Astrocyte (in vitro differentiated cells and primary cell): ENCODE measurements at regions not wholly inside any gene's neighbourhood (a gene's known extent, or its start where the extent isn't known, plus 50 kb on each side); places are given as distances from the start of the nearest gene placed in this dataset.
A peak's percentile ranks its signal among the peaks of the same experiment; 100 is the strongest.

Experiments used
- DNase-seq: peaks from one replicate; pipeline ENCODE4 v3.0.0-alpha.2; 2010; ENCODE audit warnings: low read depth
- FAIRE-seq: peaks from 2 replicates; lab custom pipeline; 2011; peaks lifted over from hg19 to GRCh38; lab: Jason Lieb, UNC
- H2AFZ ChIP-seq: 2 replicates; pipeline ENCODE4 v1.6.0; 2012; ENCODE audit warnings: low read depth, low read length, inconsistent platforms
- H3K27ac ChIP-seq: 2 replicates; pipeline ENCODE4 v1.5.1; 2011; ENCODE audit warnings: low read depth, low read length, inconsistent platforms
- H3K27me3 ChIP-seq: 2 replicates; pipeline ENCODE4 v1.6.0; 2011; ENCODE audit warnings: low read length, inconsistent platforms; ENCODE audit not compliant: insufficient read depth
- H3K36me3 ChIP-seq: 2 replicates; pipeline ENCODE4 v1.5.1; 2011; ENCODE audit warnings: low read length, inconsistent platforms; ENCODE audit not compliant: insufficient read depth
- H3K4me1 ChIP-seq: 2 replicates; pipeline ENCODE4 v1.5.1; 2011; ENCODE audit warnings: low read length, inconsistent platforms; ENCODE audit not compliant: insufficient read depth
- H3K4me2 ChIP-seq: 2 replicates; pipeline ENCODE4 v1.6.0; 2012; ENCODE audit warnings: low read length, inconsistent platforms
- H3K4me3 ChIP-seq: 2 replicates; pipeline ENCODE4 v1.5.1; 2011; ENCODE audit warnings: low read depth, mild to moderate bottlenecking, low read length, inconsistent platforms; ENCODE audit not compliant: insufficient read depth
- H3K79me2 ChIP-seq: 2 replicates; pipeline ENCODE4 v1.6.0; 2012; ENCODE audit warnings: mild to moderate bottlenecking, low read length, inconsistent platforms; ENCODE audit not compliant: insufficient read depth
- H3K9ac ChIP-seq: 2 replicates; pipeline ENCODE4 v1.6.0; 2012; ENCODE audit warnings: mild to moderate bottlenecking, low read length, inconsistent platforms
- H3K9me3 ChIP-seq: 2 replicates; pipeline ENCODE4 v1.5.1; 2012; ENCODE audit warnings: low read depth, mild to moderate bottlenecking, low read length, inconsistent platforms; ENCODE audit not compliant: insufficient read depth
- H4K20me1 ChIP-seq: 2 replicates; pipeline ENCODE4 v1.6.0; 2012; ENCODE audit warnings: low read length, inconsistent platforms; ENCODE audit not compliant: insufficient read depth
- H3K27ac Mint-ChIP-seq: one replicate; pipeline ENCODE4 v1.8.0; 2021; ENCODE audit warnings: mild to moderate bottlenecking, mixed read lengths; ENCODE audit not compliant: unreplicated experiment
- H3K27me3 Mint-ChIP-seq: one replicate; pipeline ENCODE4 v1.8.0; 2021; ENCODE audit warnings: low read depth, mixed read lengths; ENCODE audit not compliant: unreplicated experiment
- H3K36me3 Mint-ChIP-seq: one replicate; pipeline ENCODE4 v1.8.0; 2021; ENCODE audit warnings: low read depth, mixed read lengths; ENCODE audit not compliant: unreplicated experiment
- H3K4me1 Mint-ChIP-seq: one replicate; pipeline ENCODE4 v1.8.0; 2021; ENCODE audit warnings: low read depth, mixed read lengths; ENCODE audit not compliant: unreplicated experiment
- H3K4me3 Mint-ChIP-seq: one replicate; pipeline ENCODE4 v1.8.0; 2021; ENCODE audit warnings: mild to moderate bottlenecking, moderate library complexity, mixed read lengths; ENCODE audit not compliant: unreplicated experiment
- H3K9me3 Mint-ChIP-seq: one replicate; pipeline ENCODE4 v1.8.0; 2021; ENCODE audit warnings: mild to moderate bottlenecking, mixed read lengths; ENCODE audit not compliant: unreplicated experiment
- CTCF ChIP-seq: IDR thresholded peaks from 2 replicates; pipeline ENCODE4 v1.5.1; 2011; ENCODE audit warnings: low read depth, mild to moderate bottlenecking, inconsistent platforms, low read length, moderate library complexity; ENCODE audit not compliant: insufficient read depth
- EZH2 ChIP-seq: IDR thresholded peaks from 2 replicates; pipeline ENCODE4 v1.6.1; 2012; ENCODE audit warnings: mild to moderate bottlenecking, low read length, inconsistent platforms; ENCODE audit not compliant: insufficient read depth

GRCh38 chr2:19416784-19417684 is 58.6 kb upstream of the OSR1 start:
- Mint-ChIP-seq H3K9me3 (no peaks in the 10 kb centered on the region), H3K36me3 (no peaks in the 10 kb centered on the region), H3K4me1 (no peaks in the 10 kb centered on the region), H3K4me3 (no peak overlapping the region), H3K27ac (no peak overlapping the region), H3K27me3 (no peaks in the 10 kb centered on the region)
- FAIRE-seq (no peak), DNase-seq (no peak)
- Histone ChIP-seq H3K36me3 (no peaks in the 10 kb centered on the region), H3K79me2 (no peaks in the 10 kb centered on the region), H3K27ac (no peak overlapping the region), H3K4me2 (no peak overlapping the region), H3K9me3 (no peaks in the 10 kb centered on the region), H3K9ac (no peak overlapping the region), H3K27me3 (peaks cover 3% of the 10 kb centered on the region), H3K4me1 (no peaks in the 10 kb centered on the region), H2AFZ (no peak overlapping the region), H4K20me1 (no peaks in the 10 kb centered on the region), H3K4me3 (no peak overlapping the region)
- TF ChIP-seq CTCF, result no peak
- TF ChIP-seq EZH2, result no peak

- no peak for FAIRE-seq
- no peak for TF ChIP-seq CTCF
- TF ChIP-seq EZH2, result no peak
- Histone ChIP-seq H2AFZ (no peak overlapping the region), H3K36me3 (no peaks in the 10 kb centered on the region), H3K4me2 (no peak overlapping the region), H3K79me2 (no peaks in the 10 kb centered on the region), H3K27me3 (peaks cover 3% of the 10 kb centered on the region), H3K27ac (no peak overlapping the region), H3K9ac (no peak overlapping the region), H3K4me1 (no peaks in the 10 kb centered on the region), H3K9me3 (no peaks in the 10 kb centered on the region), H3K4me3 (no peak overlapping the region), H4K20me1 (no peaks in the 10 kb centered on the region)
- Mint-ChIP-seq H3K27me3 (no peaks in the 10 kb centered on the region), H3K9me3 (no peaks in the 10 kb centered on the region), H3K27ac (no peak overlapping the region), H3K36me3 (no peaks in the 10 kb centered on the region), H3K4me3 (no peak overlapping the region), H3K4me1 (no peaks in the 10 kb centered on the region)
- no peak for DNase-seq
Measured at GRCh38 chr2:19416083-19416482, 57.7 kb upstream of the OSR1 start.

- Histone ChIP-seq H3K9me3 (no peaks in the 10 kb centered on the region), H3K4me3 (no peak overlapping the region), H3K4me2 (no peak overlapping the region), H3K36me3 (no peaks in the 10 kb centered on the region), H3K4me1 (no peaks in the 10 kb centered on the region), H3K27me3 (no peaks in the 10 kb centered on the region), H2AFZ (no peak overlapping the region), H3K79me2 (no peaks in the 10 kb centered on the region), H3K9ac (no peak overlapping the region), H3K27ac (no peak overlapping the region), H4K20me1 (no peaks in the 10 kb centered on the region)
- peaks cover 6% of the 10 kb centered on the region for H3K27me3 Mint-ChIP-seq
- H3K36me3 Mint-ChIP-seq, result no peaks in the 10 kb centered on the region
- H3K27ac Mint-ChIP-seq, result no peak overlapping the region
- peaks cover 3% of the 10 kb centered on the region for H3K9me3 Mint-ChIP-seq
- DNase-seq, result peak; percentile 1
- TF ChIP-seq EZH2, result no peak
- no peak for TF ChIP-seq CTCF
- H3K4me3 Mint-ChIP-seq, result no peak overlapping the region
- FAIRE-seq, result no peak
- peaks cover 4% of the 10 kb centered on the region for H3K4me1 Mint-ChIP-seq
Measured at GRCh38 chr2:19409046-19409445, 50.6 kb upstream of the OSR1 start.
